HG03442 (cell line): ENCODE measurements at regions not wholly inside any gene's neighbourhood (a gene's known extent, or its start where the extent isn't known, plus 50 kb on each side); places are given as distances from the start of the nearest gene placed in this dataset.
"Not testable (repeated sequence)": the region's sequence is repeated elsewhere in the genome, so short reads cannot be mapped to it uniquely, and the experiment has no call there.

ENCODE experiments used
- ATAC-seq: cut with Tn5 transposase; IDR thresholded peaks from one replicate; pipeline ENCODE4 v1.9.1; 2021; ENCODE audit warnings: mild to moderate bottlenecking, moderate library complexity; ENCODE audit not compliant: unreplicated experiment

DNA sequence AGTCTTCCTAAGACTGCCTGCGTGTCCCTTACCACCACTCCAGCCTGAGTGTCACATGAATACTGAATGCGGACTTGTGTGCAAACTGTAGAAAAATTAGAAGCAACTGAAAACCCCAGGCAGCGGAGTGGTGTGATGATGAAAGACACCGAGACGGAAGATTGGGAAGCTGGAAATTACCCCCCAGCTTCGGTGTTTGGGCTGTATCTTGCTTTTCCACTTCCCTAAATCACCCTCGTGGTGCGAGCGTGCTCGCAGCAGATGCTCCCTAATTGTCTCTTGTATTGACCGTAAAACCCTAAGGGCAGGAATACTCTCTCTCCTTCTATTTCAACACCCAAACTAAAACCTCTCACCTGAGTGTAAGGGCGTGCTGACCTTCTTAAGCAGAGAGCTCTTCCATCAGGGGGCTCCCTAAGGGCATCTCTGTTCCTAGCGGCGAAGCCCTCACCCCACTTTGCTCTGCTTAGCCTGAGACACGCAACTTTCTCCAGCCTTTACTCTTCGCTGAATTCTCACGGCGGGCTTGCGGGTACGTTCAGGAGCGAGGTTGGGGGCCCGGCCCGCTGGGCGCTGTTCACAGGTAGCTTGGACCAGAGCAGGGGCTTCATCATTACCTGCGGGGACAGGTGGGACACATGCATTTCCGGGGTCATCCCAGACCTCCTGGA, 62.4 kb downstream of the CRYBB2 start:
- ATAC-seq: no peak

DNA sequence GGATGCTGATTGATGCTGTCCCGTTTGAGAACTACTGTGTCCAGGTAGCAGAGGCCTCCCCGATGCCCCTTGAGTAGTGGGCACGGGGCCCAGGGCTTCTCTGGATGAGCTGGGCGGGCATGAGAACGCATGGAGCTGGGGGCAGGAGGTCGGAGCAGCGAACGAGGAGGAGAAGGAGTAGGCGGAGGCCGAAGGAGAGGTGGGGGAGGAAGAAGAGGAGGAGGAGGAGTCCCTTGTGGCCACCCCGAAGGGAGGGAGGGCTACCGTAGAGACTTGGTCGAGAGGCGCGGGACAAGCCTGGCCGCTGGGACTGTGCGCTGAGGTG, 62.9 kb downstream of the CRYBB2 start:
- ATAC-seq: no peak

DNA sequence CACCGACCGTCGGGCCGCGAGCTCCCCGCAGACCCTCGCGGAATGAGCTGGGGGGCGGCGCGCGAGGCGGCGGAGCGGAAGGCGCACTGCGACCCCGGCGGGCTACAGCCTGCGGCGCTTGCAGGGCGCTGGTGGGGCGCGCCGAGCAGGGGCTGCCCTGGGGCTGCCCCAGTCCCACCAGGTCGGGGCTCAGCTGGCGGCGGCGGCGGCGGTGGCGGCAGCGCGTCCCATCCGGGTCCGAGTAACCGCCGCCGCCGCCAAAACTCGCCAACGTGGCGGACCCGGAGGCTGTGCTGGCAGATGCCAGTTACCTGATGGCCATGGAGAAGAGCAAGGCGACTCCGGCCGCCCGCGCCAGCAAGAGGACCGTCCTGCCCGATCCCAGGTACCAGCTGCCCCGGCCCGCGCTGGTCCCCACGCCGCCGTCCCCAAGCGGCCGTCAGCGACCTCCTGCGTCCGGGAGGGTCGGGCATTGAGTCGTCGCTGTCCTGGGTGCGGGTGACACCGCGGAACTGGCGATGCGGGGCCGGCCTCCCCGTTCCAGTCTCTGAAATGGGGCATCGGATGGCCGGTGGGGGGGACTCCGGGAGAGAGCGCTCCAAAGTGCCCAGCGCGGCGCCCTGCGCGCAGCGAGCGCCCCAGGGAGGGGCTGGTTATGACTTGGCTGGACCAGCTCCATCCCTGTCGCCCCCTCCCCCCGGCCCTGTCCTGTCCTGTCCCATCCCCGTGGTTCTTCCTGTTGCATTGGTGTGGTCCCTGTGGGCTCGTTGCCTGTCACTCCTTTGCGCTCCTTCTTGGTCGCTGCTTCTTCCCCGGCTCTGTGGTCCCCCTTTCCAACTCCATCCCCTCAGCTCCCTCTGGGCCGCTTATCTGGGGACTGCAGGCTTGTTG, 63.5 kb downstream of the CRYBB2 start:
- ATAC-seq: no peak

DNA sequence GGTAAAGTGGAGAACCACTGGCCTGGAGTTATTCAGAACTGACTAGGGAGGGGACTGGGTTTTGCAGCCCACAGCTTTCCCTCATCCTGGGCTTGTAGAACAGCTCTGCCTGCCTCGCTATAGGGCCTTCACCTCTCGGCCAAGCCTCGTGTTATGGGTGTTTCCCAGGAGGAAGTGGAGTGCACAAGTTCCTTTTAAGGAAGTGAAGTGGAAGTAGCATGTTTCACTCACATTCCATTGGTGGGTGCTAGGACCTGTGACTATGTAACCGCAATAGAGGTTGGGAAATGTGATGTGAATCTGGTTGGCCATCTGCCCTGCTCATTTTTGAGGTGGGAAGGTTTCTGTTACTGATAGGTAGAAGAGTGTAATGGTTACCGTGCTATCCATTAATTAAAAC, 69.0 kb downstream of the CRYBB2 start:
- not testable (repeated sequence) for ATAC-seq

DNA sequence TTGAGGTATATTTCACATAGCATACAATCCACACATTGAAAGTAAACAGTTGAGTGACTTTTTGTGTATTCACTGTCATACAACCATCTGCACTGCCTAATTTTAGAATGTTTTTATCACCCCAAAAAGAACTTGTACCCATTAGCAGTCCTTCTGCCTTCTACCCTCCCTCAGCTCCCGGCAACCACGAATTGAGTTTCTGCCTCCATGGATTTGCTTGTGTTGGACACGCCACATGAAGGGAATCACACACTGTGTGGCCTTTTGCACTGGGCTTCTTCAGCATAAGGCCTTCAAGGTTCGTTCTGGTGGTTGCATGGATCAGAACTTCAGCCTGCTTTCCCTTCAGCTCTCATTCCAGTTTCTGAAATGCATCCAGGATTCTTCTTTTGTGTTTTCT, 82.5 kb downstream of the CRYBB2 start:
- ATAC-seq: not testable (repeated sequence)

DNA sequence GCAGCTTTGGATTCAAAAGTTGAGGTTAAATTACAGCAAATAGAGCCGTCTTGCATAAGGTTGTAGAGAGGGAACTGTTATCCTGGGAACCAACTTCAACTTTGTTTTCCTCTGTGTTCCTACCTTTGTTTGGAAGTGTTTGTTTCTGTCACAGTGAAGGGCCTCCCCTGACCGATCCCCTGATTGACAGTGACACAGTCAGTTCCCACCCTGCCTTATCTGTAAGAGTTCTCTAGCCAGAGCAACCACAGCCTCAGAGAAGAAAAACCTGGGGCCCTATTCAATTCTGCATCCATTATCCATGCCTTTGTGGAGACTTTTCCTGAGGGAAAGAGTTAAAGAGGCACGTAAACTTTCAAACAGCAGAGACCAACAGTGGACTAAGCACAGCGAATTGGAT, 90.1 kb downstream of the CRYBB2 start:
- ATAC-seq: not testable (repeated sequence)

DNA sequence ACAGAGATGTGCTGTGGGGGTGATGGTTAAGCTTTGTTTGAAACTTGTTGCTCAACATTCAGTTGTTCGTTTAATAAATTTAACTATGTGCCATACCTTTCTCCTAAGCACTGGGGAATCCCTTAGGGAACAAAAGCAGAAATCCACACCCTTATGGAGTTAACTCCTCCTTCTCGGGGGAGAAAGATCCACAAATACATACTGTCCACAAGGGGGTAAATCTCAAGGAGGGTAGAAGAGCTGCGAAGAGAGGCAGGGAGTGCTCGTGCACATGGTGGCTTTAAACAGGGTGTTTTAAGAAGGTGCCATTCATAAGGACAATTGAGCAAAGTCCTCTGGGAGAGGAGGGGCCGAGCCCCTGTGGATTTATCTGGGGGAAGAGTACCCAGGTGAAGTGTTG, 92.5 kb downstream of the CRYBB2 start:
- ATAC-seq: not testable (repeated sequence)

DNA sequence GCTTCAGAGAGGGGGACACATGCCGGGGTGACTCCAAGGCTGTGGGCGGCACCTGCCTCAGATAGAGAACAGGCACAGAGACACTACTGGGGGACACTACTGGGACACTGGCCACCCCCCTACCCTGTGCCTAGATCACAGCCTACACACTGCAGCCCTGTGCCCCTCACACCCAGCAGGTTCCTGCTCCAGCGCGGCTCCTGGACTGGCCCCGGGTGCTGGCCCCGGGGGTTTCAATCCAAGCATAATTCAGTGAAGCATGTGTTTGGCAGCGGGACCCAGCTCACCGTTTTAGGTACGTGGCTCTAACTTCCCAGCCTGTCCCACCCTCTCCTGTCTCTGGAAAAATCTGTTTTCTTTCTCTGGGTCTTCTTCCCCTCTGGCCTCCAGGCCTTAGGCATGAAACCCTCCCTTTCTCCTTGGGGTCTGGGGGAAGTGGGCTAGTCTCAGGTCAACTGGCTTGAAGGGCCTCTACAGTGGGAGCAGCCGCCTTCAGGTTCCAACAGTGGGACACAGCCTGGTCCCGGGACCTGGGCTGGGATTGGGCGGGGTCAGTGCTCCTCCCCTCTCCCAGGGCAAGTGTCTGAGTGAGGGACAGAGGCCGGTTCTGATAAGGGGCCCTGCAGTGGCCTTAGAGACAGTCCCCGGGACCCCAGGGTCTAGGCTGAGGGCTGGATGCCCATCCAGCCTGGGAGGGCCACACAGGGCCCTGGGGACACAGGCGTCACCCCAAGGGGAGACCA, 98.8 kb downstream of the CRYBB2 start:
- ATAC-seq: no peak

DNA sequence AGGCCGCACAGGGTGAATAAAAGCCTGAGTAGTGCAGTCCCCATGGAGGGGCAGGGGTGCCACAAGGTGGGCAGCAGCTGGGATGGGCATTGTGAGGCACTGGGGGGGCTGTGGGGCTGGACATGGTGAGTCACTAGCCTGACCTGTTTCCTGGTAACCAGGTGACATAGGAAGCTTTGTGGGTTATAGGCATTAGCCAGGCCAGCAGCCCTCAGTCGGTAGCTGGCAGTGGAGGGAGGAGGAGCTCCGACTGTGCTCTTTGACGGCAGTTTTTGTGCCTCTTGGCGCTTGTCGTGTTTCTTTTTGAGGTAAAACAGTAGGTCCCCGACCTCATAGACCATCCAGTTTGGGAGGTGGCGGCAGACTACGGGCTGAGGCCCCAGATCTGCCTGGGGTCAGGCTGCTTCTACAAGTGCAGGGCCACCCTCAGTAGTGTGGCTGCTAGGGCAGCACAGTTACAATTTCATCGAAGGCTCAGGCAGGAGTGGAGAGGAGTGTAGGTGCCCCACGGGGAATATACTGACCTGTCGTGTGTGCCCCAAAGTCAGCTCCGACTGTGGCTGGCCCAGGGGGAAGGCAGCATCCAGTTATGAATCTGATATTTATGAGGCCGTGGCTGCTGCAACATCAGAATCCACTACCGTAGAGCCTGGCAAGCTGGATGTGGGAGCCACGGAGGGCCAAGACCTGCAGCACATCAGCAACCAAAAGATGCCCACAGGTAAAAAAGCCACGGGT, 107.7 kb downstream of the CRYBB2 start:
- ATAC-seq: no peak

DNA sequence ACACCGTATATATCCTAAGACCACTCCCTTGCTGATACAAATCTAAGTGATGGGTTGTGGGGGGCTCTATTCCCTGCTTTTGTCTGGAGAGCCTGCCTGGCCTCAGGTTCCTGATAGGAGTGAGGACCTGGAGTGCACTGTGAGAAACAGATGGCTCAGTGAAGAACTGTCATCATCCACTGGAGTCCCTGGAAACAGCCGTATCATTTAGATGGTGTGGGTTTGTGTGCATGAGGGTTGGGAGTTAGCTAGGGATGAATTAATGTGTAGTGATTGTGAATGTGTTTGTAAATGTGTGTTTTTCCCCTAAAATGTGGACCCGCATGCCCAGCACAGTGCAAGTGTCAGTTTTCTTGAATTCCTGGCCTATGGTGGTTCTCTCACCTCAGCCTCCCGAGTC, 111.6 kb downstream of the CRYBB2 start:
- no peak for ATAC-seq

DNA sequence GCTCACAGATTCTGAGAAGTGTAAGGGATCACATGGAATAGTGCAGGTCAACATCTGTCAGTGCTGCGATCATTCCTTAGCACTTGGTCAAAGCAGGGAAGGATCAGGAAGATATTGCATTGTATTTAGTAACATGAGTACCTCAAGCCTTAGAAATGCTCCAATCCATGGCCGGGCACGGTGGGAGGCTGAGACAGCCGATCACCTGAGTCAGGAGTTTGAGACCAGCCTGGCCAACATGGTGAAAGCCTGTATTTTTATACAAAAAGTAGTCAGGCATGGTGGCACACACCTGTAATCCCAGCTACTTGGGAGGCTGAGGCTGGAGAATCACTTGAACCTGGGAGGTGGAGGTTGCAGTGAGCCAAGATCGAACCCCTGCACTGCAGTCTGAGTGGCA, 112.5 kb downstream of the CRYBB2 start:
- ATAC-seq: not testable (repeated sequence)

DNA sequence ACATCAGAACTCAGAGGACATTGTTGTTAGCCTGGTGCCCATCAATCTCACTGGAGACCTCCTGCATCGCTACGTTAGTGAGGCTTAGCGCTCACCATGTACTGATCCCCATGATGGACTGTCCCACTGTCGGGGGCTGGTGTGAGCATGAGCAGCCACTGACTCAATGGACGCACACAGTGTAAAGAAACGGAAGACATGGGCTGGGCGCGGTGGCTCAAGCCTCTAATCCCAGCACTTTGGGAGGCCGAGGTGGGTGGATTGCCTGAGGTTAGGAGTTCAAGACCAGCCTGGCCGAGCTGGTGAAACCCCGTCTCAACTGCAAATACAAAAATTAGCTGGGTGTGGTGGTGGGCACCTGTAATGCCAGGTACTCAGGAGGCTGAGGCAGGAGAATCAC, 112.9 kb downstream of the CRYBB2 start:
- ATAC-seq: no peak

DNA sequence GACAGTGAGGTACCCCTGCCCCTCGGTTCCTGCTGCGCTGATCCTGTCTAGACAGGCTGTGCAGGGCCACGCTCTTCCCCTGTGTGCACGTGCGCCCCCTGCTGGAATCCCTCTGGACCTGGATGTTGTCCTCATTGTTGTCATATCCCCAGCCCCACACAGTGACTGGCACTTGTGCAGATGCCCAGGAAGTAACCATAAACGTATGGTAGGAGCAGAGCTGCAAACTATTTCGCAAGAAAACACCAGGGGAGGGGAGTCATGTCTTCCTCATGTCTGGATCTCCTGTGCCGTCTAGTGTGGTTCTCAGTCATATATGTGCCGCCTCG, 114.7 kb downstream of the CRYBB2 start:
- ATAC-seq: no peak

DNA sequence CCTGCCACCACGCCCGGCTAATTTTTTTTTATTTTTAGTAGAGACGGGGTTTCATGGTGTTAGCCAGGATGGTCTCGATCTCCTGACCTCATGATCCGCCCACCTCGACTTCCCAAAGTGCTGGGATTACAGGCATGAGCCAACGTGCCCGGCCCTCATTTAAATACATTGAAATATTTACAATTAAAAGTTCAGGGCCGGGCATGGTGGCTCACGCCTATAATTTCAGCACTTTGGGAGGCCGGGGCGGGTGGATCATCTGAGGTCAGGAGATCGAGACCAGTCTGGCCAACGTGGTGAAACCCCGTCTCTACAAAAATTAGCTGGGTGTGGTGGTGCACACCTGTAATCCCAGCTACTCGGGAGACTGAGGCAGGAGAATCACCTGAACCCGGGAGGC, 115.2 kb downstream of the CRYBB2 start:
- not testable (repeated sequence) for ATAC-seq

DNA sequence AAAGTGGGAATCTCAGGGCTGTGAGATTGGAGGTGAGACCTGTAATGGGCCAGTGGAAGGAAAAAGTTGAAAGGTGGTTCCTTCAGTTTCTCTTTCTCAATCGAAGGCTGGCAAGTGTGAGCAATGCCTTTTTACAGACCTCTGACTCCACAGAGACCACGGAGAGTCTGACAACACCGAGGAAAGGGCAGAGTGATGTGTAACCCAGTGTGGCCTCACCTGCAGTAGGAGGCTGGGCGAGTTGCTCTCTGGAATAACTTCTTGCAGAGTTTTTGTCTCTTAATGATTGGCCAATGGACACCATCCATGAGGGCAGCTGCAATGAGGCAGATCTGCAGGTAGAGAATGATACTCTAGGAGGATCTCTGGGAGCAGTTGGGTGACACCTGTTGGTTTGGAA, 115.8 kb downstream of the CRYBB2 start:
- ATAC-seq: not testable (repeated sequence)

DNA sequence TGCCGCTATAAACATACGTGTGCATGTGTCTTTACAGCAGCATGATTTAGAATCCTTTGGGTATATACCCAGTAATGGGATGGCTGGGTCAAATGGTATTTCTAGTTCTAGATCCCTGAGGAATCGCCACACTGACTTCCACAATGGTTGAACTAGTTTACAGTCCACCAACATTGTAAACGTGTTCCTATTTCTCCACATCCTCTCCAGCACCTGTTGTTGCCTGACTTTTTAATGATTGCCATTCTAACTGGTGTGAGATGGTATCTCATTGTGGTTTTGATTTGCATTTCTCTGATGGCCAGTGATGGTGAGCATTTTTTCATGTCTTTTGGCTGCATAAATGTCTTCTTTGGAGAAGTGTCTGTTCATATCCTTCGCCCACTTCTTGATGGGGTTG, 121.1 kb downstream of the CRYBB2 start:
- ATAC-seq: not testable (repeated sequence)

DNA sequence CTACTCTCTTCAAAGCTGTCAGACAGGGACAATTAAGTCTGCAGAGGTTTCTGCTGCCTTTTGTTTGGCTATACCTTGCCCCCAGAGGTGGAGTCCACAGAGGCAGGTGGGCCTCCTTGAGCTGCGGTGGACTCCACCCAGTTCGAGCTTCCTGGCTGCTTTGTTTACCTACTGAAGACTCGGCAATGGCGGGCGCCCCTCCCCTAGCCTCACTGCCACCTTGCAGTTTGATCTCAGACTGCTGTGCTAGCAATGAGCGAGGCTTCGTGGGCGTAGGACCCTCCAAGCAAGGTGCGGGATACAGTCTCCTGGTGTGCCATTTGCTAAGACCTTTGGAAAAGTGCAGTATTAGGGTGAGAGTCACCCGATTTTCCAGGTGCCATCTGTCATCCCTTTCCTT, 124.9 kb downstream of the CRYBB2 start:
- ATAC-seq: not testable (repeated sequence)

DNA sequence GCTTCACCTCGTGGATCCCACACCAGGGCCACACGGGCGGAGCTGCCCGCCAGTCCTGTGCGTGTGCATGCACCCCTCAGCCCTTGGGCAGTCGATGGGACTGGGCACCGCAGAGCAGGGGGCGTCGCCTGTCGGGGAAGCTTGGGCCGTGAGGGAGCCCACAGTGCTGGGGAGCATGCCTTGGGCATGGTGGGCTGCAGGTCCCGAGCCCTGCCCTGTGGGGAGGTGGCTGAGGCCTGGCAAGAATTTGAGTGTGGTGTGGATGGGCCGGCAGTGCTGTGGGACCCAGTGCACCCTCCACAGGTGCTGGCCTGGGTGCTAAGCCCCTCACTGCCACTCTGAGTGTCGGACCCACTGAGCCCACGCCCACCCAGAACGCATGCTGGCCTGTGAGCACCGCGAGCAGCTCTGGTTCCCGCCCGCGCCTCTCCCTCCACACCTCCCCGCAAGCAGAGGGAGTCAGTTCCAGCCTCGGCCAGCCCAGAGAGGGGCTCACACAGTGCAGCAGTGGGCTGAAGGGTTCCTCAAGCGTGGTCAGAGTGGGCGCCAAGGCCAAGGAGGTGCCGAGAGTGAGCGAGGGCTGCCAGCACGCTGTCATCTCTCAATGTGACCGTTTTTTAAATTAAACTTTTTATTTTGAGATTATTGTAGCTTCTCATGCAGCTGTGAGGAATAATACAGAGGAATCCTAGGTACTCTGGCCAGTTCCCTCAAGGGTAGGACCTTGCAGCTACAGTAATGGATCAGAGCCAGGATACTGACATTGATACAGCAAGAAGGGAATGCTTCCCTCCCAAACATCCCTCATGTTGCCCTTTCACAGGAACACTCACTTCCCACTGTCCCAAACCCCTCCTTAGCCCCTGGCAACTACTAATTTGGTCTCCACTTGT, 127.7 kb downstream of the CRYBB2 start:
- no peak for ATAC-seq

DNA sequence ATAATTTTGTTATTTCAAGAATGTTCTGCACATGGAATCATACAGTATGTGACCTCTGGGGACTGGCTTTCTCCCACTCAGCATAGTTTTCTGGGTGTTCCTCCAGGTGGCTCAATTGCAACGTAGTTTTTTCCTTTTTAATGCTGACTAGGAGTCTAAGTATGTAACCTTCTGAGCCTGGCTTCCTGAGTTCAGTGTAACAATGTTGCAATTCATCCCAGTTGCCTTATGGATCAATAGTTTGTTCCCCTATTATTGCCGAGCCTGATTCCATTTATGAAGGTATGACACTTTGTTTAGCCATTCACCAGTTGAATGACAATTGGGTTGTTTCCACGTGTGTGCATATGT, 128.3 kb downstream of the CRYBB2 start:
- ATAC-seq: no peak

DNA sequence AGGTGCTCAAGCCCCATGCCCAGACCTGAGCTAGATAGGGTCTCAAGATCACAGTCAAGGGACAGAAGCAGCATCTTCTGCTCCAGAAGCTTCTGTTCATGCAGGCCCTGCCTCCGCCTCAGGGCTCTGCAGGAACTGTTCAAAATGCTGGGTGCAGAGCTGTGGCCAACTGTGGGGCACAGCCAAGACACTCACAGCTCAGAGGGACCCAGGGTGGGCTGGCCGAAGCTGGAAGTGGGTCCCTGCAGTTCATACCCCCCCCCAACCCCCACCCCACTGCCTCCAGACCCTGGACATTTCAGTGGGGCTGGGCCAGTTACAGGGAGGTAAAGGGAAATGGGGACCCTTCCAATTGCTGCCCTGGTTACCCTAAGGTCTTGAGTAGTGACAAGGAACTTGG, 129.0 kb downstream of the CRYBB2 start:
- ATAC-seq: no peak
